ENCODE measurements at regions not wholly inside any gene's neighbourhood (a gene's known extent, or its start where the extent isn't known, plus 50 kb on each side); places are given as distances from the start of the nearest gene placed in this dataset.

- Histone ChIP-seq H3K4me3 (ENCODE audit: low read depth, low read length) (no peak overlapping the region), H3K36me3 (no peaks in the 10 kb centered on the region), H3K9me3 (no peaks in the 10 kb centered on the region), H3K4me1 (no peaks in the 10 kb centered on the region), H3K27me3 (peaks cover 12% of the 10 kb centered on the region)
- TF ChIP-seq, protein P1, sequence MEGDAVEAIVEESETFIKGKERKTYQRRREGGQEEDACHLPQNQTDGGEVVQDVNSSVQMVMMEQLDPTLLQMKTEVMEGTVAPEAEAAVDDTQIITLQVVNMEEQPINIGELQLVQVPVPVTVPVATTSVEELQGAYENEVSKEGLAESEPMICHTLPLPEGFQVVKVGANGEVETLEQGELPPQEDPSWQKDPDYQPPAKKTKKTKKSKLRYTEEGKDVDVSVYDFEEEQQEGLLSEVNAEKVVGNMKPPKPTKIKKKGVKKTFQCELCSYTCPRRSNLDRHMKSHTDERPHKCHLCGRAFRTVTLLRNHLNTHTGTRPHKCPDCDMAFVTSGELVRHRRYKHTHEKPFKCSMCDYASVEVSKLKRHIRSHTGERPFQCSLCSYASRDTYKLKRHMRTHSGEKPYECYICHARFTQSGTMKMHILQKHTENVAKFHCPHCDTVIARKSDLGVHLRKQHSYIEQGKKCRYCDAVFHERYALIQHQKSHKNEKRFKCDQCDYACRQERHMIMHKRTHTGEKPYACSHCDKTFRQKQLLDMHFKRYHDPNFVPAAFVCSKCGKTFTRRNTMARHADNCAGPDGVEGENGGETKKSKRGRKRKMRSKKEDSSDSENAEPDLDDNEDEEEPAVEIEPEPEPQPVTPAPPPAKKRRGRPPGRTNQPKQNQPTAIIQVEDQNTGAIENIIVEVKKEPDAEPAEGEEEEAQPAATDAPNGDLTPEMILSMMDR (IDR thresholded peaks at IDR 0.05; ENCODE audit: low read depth, low read length): no peak
- no peak for DNase-seq
These were observed 112.5 kb upstream of the AGAP1 start for GRCh38 chr2:235381261-235381912.

DNA sequence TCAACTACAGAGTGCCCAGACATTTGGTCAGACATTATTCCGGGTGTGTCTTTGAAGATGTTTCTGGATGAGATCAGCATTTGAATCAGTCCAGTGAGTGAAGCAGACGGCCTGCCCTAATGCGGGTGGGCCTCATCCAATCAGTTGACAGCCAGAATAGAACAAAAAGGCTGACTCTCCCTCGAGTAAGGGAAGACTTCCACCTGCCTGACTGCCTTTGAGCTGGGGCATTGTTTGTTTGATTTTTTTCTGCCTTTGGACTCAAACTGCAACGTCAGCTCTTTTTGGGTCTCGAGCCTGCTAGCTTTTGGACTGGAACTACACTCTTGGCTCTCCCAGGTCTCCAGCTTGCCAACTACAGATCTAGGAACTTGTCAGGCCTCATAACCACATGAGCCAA, 111.7 kb upstream of the AGAP1 start:
- H3K4me3 ChIP-seq (ENCODE audit: low read depth, low read length): no peak overlapping the region
- no peaks in the 10 kb centered on the region for H3K9me3 ChIP-seq
- no peaks in the 10 kb centered on the region for H3K4me1 ChIP-seq
- peaks cover 4% of the 10 kb centered on the region for H3K27me3 ChIP-seq
- no peaks in the 10 kb centered on the region for H3K36me3 ChIP-seq
- no peak for DNase-seq
- TF ChIP-seq, protein P1 (IDR thresholded peaks at IDR 0.05; ENCODE audit: low read depth, low read length): no peak

- no peaks in the 10 kb centered on the region for H3K9me3 ChIP-seq
- TF ChIP-seq, protein P1 (IDR thresholded peaks at IDR 0.05; ENCODE audit: low read depth, low read length): no peak
- H3K36me3 ChIP-seq: no peaks in the 10 kb centered on the region
- peaks cover 2% of the 10 kb centered on the region for H3K27me3 ChIP-seq
- H3K4me3 ChIP-seq (ENCODE audit: low read depth, low read length): no peak overlapping the region
- no peak for DNase-seq
- no peaks in the 10 kb centered on the region for H3K4me1 ChIP-seq
These were observed 111.2 kb upstream of the AGAP1 start for GRCh38 chr2:235382601-235383000.

GRCh38 chr2:235383272-235383843, 110.5 kb upstream of the AGAP1 start:
- Histone ChIP-seq H3K27me3 (no peaks in the 10 kb centered on the region; the same call in none of the 2 replicates), H3K4me1 (no peaks in the 10 kb centered on the region), H3K4me3 (ENCODE audit: low read depth, low read length) (no peak overlapping the region), H3K9me3 (no peaks in the 10 kb centered on the region), H3K36me3 (no peaks in the 10 kb centered on the region)
- TF ChIP-seq, protein P1 (IDR thresholded peaks at IDR 0.05; ENCODE audit: low read depth, low read length): no peak
- no peak for DNase-seq

DNA sequence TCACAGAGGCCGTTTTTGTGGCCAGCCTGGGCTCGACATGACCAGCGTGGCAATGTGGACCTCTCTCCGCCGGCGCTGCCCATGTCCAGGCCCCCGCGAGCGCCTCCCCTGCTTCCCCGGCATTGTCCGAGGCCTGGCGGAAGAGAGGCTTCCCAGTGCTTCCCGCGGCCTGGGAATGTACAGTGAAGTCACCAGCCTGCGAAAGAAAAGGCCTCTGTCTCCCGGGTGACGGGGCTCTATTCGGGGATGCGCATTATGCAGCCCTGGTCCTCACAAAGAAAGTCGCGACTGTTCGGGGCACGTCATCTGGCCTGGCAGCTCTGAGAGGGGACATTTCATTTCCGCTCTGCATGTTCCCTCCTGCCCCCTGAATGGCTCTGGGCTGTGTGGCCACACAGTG, 109.2 kb upstream of the AGAP1 start:
- H3K4me3 ChIP-seq (ENCODE audit: low read depth, low read length): no peak overlapping the region
- H3K27me3 ChIP-seq: peaks cover 3% of the 10 kb centered on the region
- no peaks in the 10 kb centered on the region for H3K36me3 ChIP-seq
- no peaks in the 10 kb centered on the region for H3K9me3 ChIP-seq
- no peaks in the 10 kb centered on the region for H3K4me1 ChIP-seq
- no peak for DNase-seq
- TF ChIP-seq, protein P1 (IDR thresholded peaks at IDR 0.05; ENCODE audit: low read depth, low read length): no peak

DNA sequence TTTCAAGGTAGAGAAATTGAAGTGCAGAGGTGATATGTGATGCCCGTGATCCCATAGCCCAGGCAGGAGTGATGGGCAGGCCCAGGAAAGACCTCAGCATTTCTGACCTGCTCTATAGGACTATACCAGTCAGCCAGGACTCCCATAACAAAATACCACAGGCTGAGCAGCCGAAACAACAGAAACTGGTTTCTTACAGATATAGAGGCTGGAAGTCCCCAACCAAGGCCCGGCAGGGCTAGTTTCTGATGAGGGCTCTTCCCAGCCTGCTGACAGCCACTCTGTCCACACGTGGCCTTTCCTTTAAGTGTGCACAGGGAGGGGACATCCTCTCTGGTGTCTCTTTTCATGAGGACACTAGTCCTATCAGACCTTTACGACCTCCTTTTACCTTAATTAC, 104.2 kb upstream of the AGAP1 start:
- Histone ChIP-seq H3K4me3 (ENCODE audit: low read depth, low read length) (no peak overlapping the region), H3K9me3 (no peaks in the 10 kb centered on the region), H3K27me3 (peaks cover 3% of the 10 kb centered on the region), H3K36me3 (no peaks in the 10 kb centered on the region), H3K4me1 (no peaks in the 10 kb centered on the region)
- TF ChIP-seq, protein P1 (IDR thresholded peaks at IDR 0.05; ENCODE audit: low read depth, low read length): no peak
- no peak for DNase-seq

All from BE2C (cell line).